Central memory CD8-positive, alpha-beta T cell (primary cell): ENCODE measurements at regions not wholly inside any gene's neighbourhood (a gene's known extent, or its start where the extent isn't known, plus 50 kb on each side); places are given as distances from the start of the nearest gene placed in this dataset.

ENCODE experiments used
- ATAC-seq: fragments of 150-1000 bp; cut with Tn5 transposase; replicated peaks from 2 replicates; pipeline ENCODE4 v1.10.0; 2022; ENCODE audit warnings: mild to moderate bottlenecking, moderate FRiP score, moderate number of reproducible peaks; ENCODE audit not compliant: poor library complexity, severe bottlenecking; ENCODE audit errors: extremely low read depth
- DNase-seq, 2 donors: peaks; one replicate each; pipeline ENCODE4 v3.0.0; 2021; ENCODE audit warnings: low spot score in 2 of 2
- H3K27ac Mint-ChIP-seq: one replicate; pipeline ENCODE4 v1.8.0; 2022; ENCODE audit warnings: low read depth, mild to moderate bottlenecking, moderate library complexity, mixed read lengths
- H3K27me3 Mint-ChIP-seq: one replicate; pipeline ENCODE4 v1.8.0; 2022; ENCODE audit warnings: mixed read lengths
- H3K36me3 Mint-ChIP-seq: one replicate; pipeline ENCODE4 v1.8.0; 2022; ENCODE audit warnings: mild to moderate bottlenecking, moderate library complexity, mixed read lengths; ENCODE audit not compliant: insufficient read depth
- H3K4me1 Mint-ChIP-seq: one replicate; pipeline ENCODE4 v1.8.0; 2022; ENCODE audit warnings: mixed read lengths
- H3K4me3 Mint-ChIP-seq: one replicate; pipeline ENCODE4 v1.8.0; 2022; ENCODE audit warnings: mild to moderate bottlenecking, moderate library complexity, mixed read lengths
- H3K9me3 Mint-ChIP-seq: one replicate; pipeline ENCODE4 v1.8.0; 2022; ENCODE audit warnings: mixed read lengths

- peaks cover 21% of the 10 kb centered on the region for H3K27me3 Mint-ChIP-seq
- no peaks in the 10 kb centered on the region for H3K4me1 Mint-ChIP-seq
- no peaks in the 10 kb centered on the region for H3K36me3 Mint-ChIP-seq
- no peak for ATAC-seq
- no peak overlapping the region for H3K4me3 Mint-ChIP-seq
- no peak for DNase-seq
- H3K27ac Mint-ChIP-seq, result no peak overlapping the region
- H3K9me3 Mint-ChIP-seq, result no peaks in the 10 kb centered on the region
Observed at GRCh38 chr7:156147756-156148504, 335.7 kb upstream of the SHH start.

GRCh38 chr7:156147104-156147503 lies 334.8 kb upstream of the SHH start:
- ATAC-seq (no peak), DNase-seq (no peak)
- no peaks in the 10 kb centered on the region for H3K4me1 Mint-ChIP-seq
- H3K27ac Mint-ChIP-seq, result no peak overlapping the region
- H3K4me3 Mint-ChIP-seq, result no peak overlapping the region
- no peaks in the 10 kb centered on the region for H3K36me3 Mint-ChIP-seq
- peaks cover 21% of the 10 kb centered on the region for H3K27me3 Mint-ChIP-seq
- H3K9me3 Mint-ChIP-seq, result no peaks in the 10 kb centered on the region

- no peaks in the 10 kb centered on the region for H3K4me1 Mint-ChIP-seq
- H3K27ac Mint-ChIP-seq, result no peak overlapping the region
Observed at GRCh38 chr7:156145996-156146395, 333.7 kb upstream of the SHH start.

GRCh38 chr7:156145184-156145583 lies 332.9 kb upstream of the SHH start:
- Mint-ChIP-seq H3K36me3 (no peaks in the 10 kb centered on the region), H3K27me3 (peaks cover 26% of the 10 kb centered on the region), H3K27ac (no peak overlapping the region), H3K4me1 (no peaks in the 10 kb centered on the region), H3K4me3 (no peak overlapping the region), H3K9me3 (no peaks in the 10 kb centered on the region)
- DNase-seq (no peak), ATAC-seq (no peak)

More at GRCh38 chr7:156145996-156146395, 333.7 kb upstream of the SHH start:
- H3K27me3 Mint-ChIP-seq, result peaks cover 21% of the 10 kb centered on the region
- H3K4me3 Mint-ChIP-seq, result no peak overlapping the region
- no peak for ATAC-seq
- no peak for DNase-seq
- H3K9me3 Mint-ChIP-seq, result no peaks in the 10 kb centered on the region
- no peaks in the 10 kb centered on the region for H3K36me3 Mint-ChIP-seq

- ATAC-seq (no peak), DNase-seq (no peak)
- Mint-ChIP-seq H3K4me1 (no peaks in the 10 kb centered on the region), H3K36me3 (no peaks in the 10 kb centered on the region), H3K27ac (no peak overlapping the region), H3K4me3 (no peak overlapping the region), H3K9me3 (no peaks in the 10 kb centered on the region), H3K27me3 (peaks cover 34% of the 10 kb centered on the region)
Observed at GRCh38 chr7:156143683-156144082, 331.4 kb upstream of the SHH start.

GRCh38 chr7:156143158-156143557 lies 330.9 kb upstream of the SHH start:
- no peak overlapping the region for H3K4me3 Mint-ChIP-seq
- no peak overlapping the region for H3K27ac Mint-ChIP-seq
- no peaks in the 10 kb centered on the region for H3K4me1 Mint-ChIP-seq
- DNase-seq (no peak), ATAC-seq (no peak)
- H3K27me3 Mint-ChIP-seq, result peaks cover 34% of the 10 kb centered on the region
- H3K36me3 Mint-ChIP-seq, result no peaks in the 10 kb centered on the region
- H3K9me3 Mint-ChIP-seq, result no peaks in the 10 kb centered on the region

- H3K4me1 Mint-ChIP-seq, result no peaks in the 10 kb centered on the region
- H3K9me3 Mint-ChIP-seq, result no peaks in the 10 kb centered on the region
- DNase-seq (no peak), ATAC-seq (no peak)
- H3K27me3 Mint-ChIP-seq, result peaks cover 34% of the 10 kb centered on the region
- no peaks in the 10 kb centered on the region for H3K36me3 Mint-ChIP-seq
- no peak overlapping the region for H3K4me3 Mint-ChIP-seq
- H3K27ac Mint-ChIP-seq, result no peak overlapping the region
Observed at GRCh38 chr7:156141941-156142340, 329.7 kb upstream of the SHH start.

- no peak overlapping the region for H3K27ac Mint-ChIP-seq
- ATAC-seq, result no peak
- DNase-seq, result no peak
Observed at GRCh38 chr7:156140896-156141295, 328.6 kb upstream of the SHH start.

GRCh38 chr7:156140447-156140846 lies 328.2 kb upstream of the SHH start:
- Mint-ChIP-seq H3K4me1 (no peaks in the 10 kb centered on the region), H3K9me3 (no peaks in the 10 kb centered on the region), H3K27ac (no peak overlapping the region), H3K27me3 (peaks cover 32% of the 10 kb centered on the region), H3K4me3 (no peak overlapping the region), H3K36me3 (no peaks in the 10 kb centered on the region)
- DNase-seq (no peak), ATAC-seq (no peak)

More at GRCh38 chr7:156140896-156141295, 328.6 kb upstream of the SHH start:
- H3K4me1 Mint-ChIP-seq, result no peaks in the 10 kb centered on the region
- H3K4me3 Mint-ChIP-seq, result no peak overlapping the region
- H3K9me3 Mint-ChIP-seq, result no peaks in the 10 kb centered on the region
- peaks cover 35% of the 10 kb centered on the region for H3K27me3 Mint-ChIP-seq
- no peaks in the 10 kb centered on the region for H3K36me3 Mint-ChIP-seq

GRCh38 chr7:156139633-156140032 lies 327.4 kb upstream of the SHH start:
- no peaks in the 10 kb centered on the region for H3K9me3 Mint-ChIP-seq
- H3K27ac Mint-ChIP-seq, result no peak overlapping the region
- ATAC-seq, result no peak
- peaks cover 24% of the 10 kb centered on the region for H3K27me3 Mint-ChIP-seq
- H3K36me3 Mint-ChIP-seq, result no peaks in the 10 kb centered on the region
- H3K4me3 Mint-ChIP-seq, result no peak overlapping the region
- no peak for DNase-seq
- no peaks in the 10 kb centered on the region for H3K4me1 Mint-ChIP-seq

GRCh38 chr7:156139112-156139511 lies 326.8 kb upstream of the SHH start:
- no peaks in the 10 kb centered on the region for H3K9me3 Mint-ChIP-seq

GRCh38 chr7:156131881-156132280 lies 319.6 kb upstream of the SHH start:
- no peak for ATAC-seq
- Mint-ChIP-seq H3K9me3 (no peaks in the 10 kb centered on the region), H3K4me1 (no peaks in the 10 kb centered on the region), H3K4me3 (no peak overlapping the region), H3K27ac (no peak overlapping the region), H3K36me3 (no peaks in the 10 kb centered on the region), H3K27me3 (peaks cover 6% of the 10 kb centered on the region)
- DNase-seq, result no peak

More at GRCh38 chr7:156139112-156139511, 326.8 kb upstream of the SHH start:
- H3K27ac Mint-ChIP-seq, result no peak overlapping the region
- ATAC-seq, result no peak
- H3K4me1 Mint-ChIP-seq, result no peaks in the 10 kb centered on the region
- peaks cover 20% of the 10 kb centered on the region for H3K27me3 Mint-ChIP-seq
- H3K36me3 Mint-ChIP-seq, result no peaks in the 10 kb centered on the region
- no peak for DNase-seq
- H3K4me3 Mint-ChIP-seq, result no peak overlapping the region

- Mint-ChIP-seq H3K4me3 (no peak overlapping the region), H3K27me3 (no peaks in the 10 kb centered on the region), H3K4me1 (no peaks in the 10 kb centered on the region), H3K27ac (no peak overlapping the region), H3K36me3 (no peaks in the 10 kb centered on the region), H3K9me3 (no peaks in the 10 kb centered on the region)
- DNase-seq, result no peak
- ATAC-seq, result no peak
Observed at GRCh38 chr7:156129522-156129921, 317.3 kb upstream of the SHH start.
